Activated CD8-positive, alpha-beta T cell treated with anti-CD3 and anti-CD28 coated beads for 36 hours (primary cell): ENCODE measurements at regions not wholly inside any gene's neighbourhood (a gene's known extent, or its start where the extent isn't known, plus 50 kb on each side); places are given as distances from the start of the nearest gene placed in this dataset.

Source experiments
- ATAC-seq: fragments of 200-7000 bp; cut with Tn5 transposase; one replicate; pipeline ENCODE4 v1.10.0; 2021; ENCODE audit warnings: mild to moderate bottlenecking, moderate library complexity
- CTCF ChIA-PET: fragments of 350-600 bp; sonication (Branson Sonifier 250); formaldehyde crosslinking; loops from one replicate; lab custom pipeline; 2021; ENCODE audit warnings: antibody characterized with exemption; lab: Charles Lee
- POLR2A ChIA-PET: fragments of 350-600 bp; sonication (Branson Sonifier 250); formaldehyde crosslinking; loops from one replicate; lab custom pipeline; 2021; ENCODE audit warnings: antibody characterized with exemption; lab: Charles Lee
- DNase-seq: peaks from one replicate; pipeline ENCODE4 v3.0.0-alpha.2; 2020
- H3K27ac Mint-ChIP-seq: one replicate; pipeline ENCODE4 v1.8.0; 2021; ENCODE audit warnings: mild to moderate bottlenecking, mixed read lengths
- H3K27me3 Mint-ChIP-seq: one replicate; pipeline ENCODE4 v1.8.0; 2021; ENCODE audit warnings: mixed read lengths
- H3K36me3 Mint-ChIP-seq: one replicate; pipeline ENCODE4 v1.8.0; 2021; ENCODE audit warnings: low read depth, mixed read lengths
- H3K4me1 Mint-ChIP-seq: one replicate; pipeline ENCODE4 v1.8.0; 2021; ENCODE audit warnings: low read depth, mixed read lengths
- H3K4me3 Mint-ChIP-seq: one replicate; pipeline ENCODE4 v1.8.0; 2021; ENCODE audit warnings: mild to moderate bottlenecking, moderate library complexity, mixed read lengths
- H3K9me3 Mint-ChIP-seq: one replicate; pipeline ENCODE4 v1.8.0; 2021; ENCODE audit warnings: mixed read lengths
- CTCF ChIP-seq: fragments of 200-600 bp; IDR thresholded peaks from one replicate; pipeline ENCODE4 v1.8.0; 2022; ENCODE audit warnings: antibody characterized with exemption, mild to moderate bottlenecking
- intact Hi-C: fragments of 100-400 bp; cut with micrococcal nuclease; formaldehyde crosslinking; loops from one replicate; pipeline ENCODE4 v1.10.0; 2022

- POLR2A ChIA-PET, result no interaction called here
- Mint-ChIP-seq H3K27ac (no peak overlapping the region), H3K9me3 (no peaks in the 10 kb centered on the region), H3K36me3 (no peaks in the 10 kb centered on the region), H3K27me3 (peaks cover 2% of the 10 kb centered on the region), H3K4me1 (no peaks in the 10 kb centered on the region), H3K4me3 (no peak overlapping the region)
- ATAC-seq, result no peak
- CTCF ChIA-PET, result no interaction called here
- TF ChIP-seq CTCF, result no peak
- intact Hi-C loops, result no loop called here
- no peak for DNase-seq
These were observed 248.7 kb downstream of the IL15 start for GRCh38 chr4:141885112-141885511.

GRCh38 chr4:141890279-141890678, 253.9 kb downstream of the IL15 start:
- Mint-ChIP-seq H3K4me1 (no peaks in the 10 kb centered on the region), H3K27ac (no peak overlapping the region), H3K27me3 (no peaks in the 10 kb centered on the region), H3K4me3 (no peak overlapping the region), H3K36me3 (no peaks in the 10 kb centered on the region), H3K9me3 (no peaks in the 10 kb centered on the region)
- intact Hi-C loops, result no loop called here
- CTCF ChIA-PET, result no interaction called here
- no peak for TF ChIP-seq CTCF
- no peak for ATAC-seq
- POLR2A ChIA-PET, result interaction anchor here (0.6 kb wide), 1 partner anchor 62 kb away, joined by 3 read pairs; no protein-coding TSS in a partner anchor
- no peak for DNase-seq

GRCh38 chr4:141891260-141892120, 255.1 kb downstream of the IL15 start:
- TF ChIP-seq CTCF, result no peak
- Mint-ChIP-seq H3K36me3 (no peaks in the 10 kb centered on the region), H3K27ac (no peak overlapping the region), H3K9me3 (no peaks in the 10 kb centered on the region), H3K27me3 (no peaks in the 10 kb centered on the region), H3K4me1 (no peaks in the 10 kb centered on the region), H3K4me3 (no peak overlapping the region)
- CTCF ChIA-PET, result no interaction called here
- intact Hi-C loops, result no loop called here
- POLR2A ChIA-PET, result no interaction called here
- no peak for DNase-seq
- ATAC-seq, result no peak

- no peak overlapping the region for H3K27ac Mint-ChIP-seq
- CTCF ChIA-PET, result no interaction called here
- ATAC-seq (no peak), DNase-seq (no peak)
- H3K9me3 Mint-ChIP-seq, result no peaks in the 10 kb centered on the region
- no peaks in the 10 kb centered on the region for H3K27me3 Mint-ChIP-seq
- no peak overlapping the region for H3K4me3 Mint-ChIP-seq
- H3K4me1 Mint-ChIP-seq, result no peaks in the 10 kb centered on the region
- intact Hi-C loops, result no loop called here
- no peak for TF ChIP-seq CTCF
- POLR2A ChIA-PET, result no interaction called here
- H3K36me3 Mint-ChIP-seq, result no peaks in the 10 kb centered on the region
These were observed 260.3 kb downstream of the IL15 start for GRCh38 chr4:141896687-141897086.

GRCh38 chr4:141898346-141898745, 262.0 kb downstream of the IL15 start:
- H3K36me3 Mint-ChIP-seq, result no peaks in the 10 kb centered on the region
- ATAC-seq (no peak), DNase-seq (no peak)
- H3K9me3 Mint-ChIP-seq, result no peaks in the 10 kb centered on the region
- intact Hi-C loops, result no loop called here
- TF ChIP-seq CTCF, result no peak
- no peaks in the 10 kb centered on the region for H3K4me1 Mint-ChIP-seq
- ChIA-PET CTCF (interaction anchor here (0.8 kb wide), 1 partner anchor 28 kb away, joined by 3 read pairs; no protein-coding TSS in a partner anchor), POLR2A (no interaction called here)
- H3K27me3 Mint-ChIP-seq, result no peaks in the 10 kb centered on the region
- no peak overlapping the region for H3K27ac Mint-ChIP-seq
- no peak overlapping the region for H3K4me3 Mint-ChIP-seq
